ENCODE measurements at regions not wholly inside any gene's neighbourhood (a gene's known extent, or its start where the extent isn't known, plus 50 kb on each side); places are given as distances from the start of the nearest gene placed in this dataset.

DNA sequence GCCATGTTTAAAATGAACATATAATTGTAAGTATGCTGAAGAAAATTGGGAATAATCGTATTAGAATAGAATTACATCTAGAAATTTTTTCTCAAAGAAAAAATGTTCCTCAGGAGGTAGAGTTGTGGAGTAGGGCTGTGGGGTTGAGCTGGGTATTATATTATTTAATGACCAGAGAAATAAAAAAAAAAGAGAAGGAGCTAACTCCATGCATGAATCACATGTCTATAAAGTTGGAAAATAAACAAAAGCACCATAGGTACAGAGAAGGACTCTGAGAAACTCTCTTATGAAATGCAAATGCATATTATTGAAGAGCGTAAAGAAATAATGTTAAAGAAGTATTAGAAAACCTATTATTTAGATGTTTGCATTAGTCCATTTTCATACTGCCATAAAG lies 405.5 kb downstream of the EFNB2 start:
- no peak for DNase-seq (ENCODE audit: low read depth)

DNA sequence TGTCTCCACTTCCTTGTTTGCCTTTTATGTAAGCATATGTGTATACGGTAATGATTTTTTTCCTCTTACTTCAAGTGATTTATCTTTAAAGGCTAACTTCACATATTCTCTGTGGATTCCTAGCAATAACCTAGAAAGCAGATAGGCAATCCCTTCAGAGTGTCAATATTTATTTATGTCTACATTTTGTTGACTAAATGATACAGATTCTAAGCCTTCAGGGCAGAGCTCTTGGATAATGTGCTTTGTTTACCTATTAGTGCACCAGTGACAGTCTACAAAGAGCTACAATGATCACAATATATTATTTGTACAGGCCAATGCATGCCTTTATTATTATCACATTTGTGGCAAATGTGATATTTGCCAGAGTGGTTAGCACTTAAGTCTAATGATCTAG lies 406.2 kb downstream of the EFNB2 start:
- no peak for DNase-seq (ENCODE audit: low read depth)

- DNase-seq (ENCODE audit: low read depth) = no peak
Measured at GRCh38 chr13:106122234-106122633, 413.2 kb downstream of the EFNB2 start.

DNA sequence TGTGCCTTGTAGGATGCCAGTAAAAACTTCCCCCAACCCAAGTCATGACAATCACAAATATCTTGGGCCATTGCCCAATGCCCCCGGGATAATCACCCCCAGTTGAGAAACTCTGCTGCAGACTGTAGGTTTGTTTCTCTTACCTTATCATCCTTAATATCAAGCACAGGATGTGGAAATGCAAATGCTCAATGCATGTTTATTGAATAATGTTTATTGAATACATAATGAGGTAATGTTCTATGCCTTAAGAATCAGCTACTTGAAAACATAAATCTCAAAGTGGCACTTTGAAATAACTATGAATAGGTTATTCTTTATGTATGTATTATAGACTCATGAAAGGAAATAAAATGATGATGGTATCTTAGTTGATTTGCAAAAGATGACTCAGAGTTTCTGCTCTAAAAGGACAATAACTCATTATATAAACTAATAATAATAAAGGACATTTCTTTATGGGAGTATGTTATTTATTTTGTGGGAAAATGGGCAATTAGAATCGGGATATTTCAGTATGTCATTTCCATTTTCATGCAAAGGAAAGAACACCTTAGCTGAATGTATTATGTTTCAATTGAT lies 414.2 kb downstream of the EFNB2 start:
- no peak for DNase-seq (ENCODE audit: low read depth)

- no peak for DNase-seq (ENCODE audit: low read depth)
Measured at GRCh38 chr13:106118996-106119395, 416.5 kb downstream of the EFNB2 start.

DNA sequence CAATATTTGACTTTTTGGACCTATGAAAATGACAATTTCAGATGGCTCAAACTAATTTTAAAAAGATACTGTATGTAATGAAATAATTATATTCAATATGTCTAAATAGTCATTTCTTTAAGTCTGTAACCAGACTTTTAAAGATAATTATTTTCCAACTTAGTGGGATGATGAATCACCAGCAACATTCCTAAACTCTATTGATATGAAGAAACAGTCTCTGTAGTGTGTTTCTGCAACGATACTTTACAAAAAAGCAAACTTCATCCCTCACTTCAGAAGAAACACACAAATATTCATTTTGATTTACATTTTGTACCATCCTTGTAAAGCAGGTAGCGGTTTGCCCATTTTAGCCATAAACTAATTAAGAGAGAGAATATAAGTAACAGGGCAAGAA lies 417.4 kb downstream of the EFNB2 start:
- DNase-seq (ENCODE audit: low read depth) = no peak

DNA sequence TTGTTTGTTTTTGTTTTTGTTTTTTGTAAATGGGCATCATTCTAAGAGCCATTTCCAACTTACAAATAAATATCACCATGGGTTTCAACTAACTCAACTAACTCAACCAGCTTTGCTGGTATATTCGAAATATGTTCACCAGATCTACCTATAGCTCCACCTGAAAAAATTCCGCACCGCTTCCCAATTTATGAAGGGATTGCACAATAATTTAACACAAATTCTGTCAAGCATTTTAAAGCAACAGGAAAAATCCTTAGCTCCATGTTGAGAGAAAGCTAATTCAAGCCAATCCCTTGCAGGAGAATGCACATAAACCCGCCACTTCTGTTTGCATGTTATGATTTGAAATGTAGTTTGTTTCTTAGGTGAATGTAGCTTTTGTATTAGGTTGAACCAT lies 417.8 kb downstream of the EFNB2 start:
- DNase-seq (ENCODE audit: low read depth) = no peak

- no peak for DNase-seq (ENCODE audit: low read depth)
Measured at GRCh38 chr13:106117035-106117434, 418.4 kb downstream of the EFNB2 start.

- no peak for DNase-seq (ENCODE audit: low read depth)
Measured at GRCh38 chr13:106115081-106115480, 420.4 kb downstream of the EFNB2 start.

DNA sequence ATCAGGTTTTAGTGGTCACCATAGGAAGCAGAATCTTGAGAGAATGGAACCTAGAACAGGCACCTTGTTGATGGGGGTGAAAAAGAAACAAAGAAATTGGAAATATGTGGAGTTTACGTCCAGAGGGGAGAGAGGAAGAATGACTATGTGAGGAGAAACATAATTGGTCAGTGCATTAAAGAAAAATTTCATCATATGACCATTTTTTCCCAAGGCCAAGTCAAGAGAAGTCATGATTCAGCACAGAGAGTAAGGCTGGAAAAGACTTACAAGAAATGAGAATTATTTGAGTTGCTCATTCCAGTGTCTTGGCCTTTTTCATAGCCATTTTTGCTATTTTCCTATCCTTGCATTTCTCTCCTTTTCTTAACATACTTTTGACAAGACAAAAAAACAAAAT lies 421.7 kb downstream of the EFNB2 start:
- no peak for DNase-seq (ENCODE audit: low read depth)

- no peak for DNase-seq (ENCODE audit: low read depth)
Measured at GRCh38 chr13:106112191-106112590, 423.3 kb downstream of the EFNB2 start.

GRCh38 chr13:106110241-106110855 lies 425.1 kb downstream of the EFNB2 start:
- no peak for DNase-seq (ENCODE audit: low read depth)

GRCh38 chr13:106109391-106109791 lies 426.1 kb downstream of the EFNB2 start:
- no peak for DNase-seq (ENCODE audit: low read depth)

GRCh38 chr13:106108346-106108745 lies 427.1 kb downstream of the EFNB2 start:
- DNase-seq (ENCODE audit: low read depth) = no peak

GRCh38 chr13:106107061-106107460 lies 428.4 kb downstream of the EFNB2 start:
- DNase-seq (ENCODE audit: low read depth) = no peak

DNA sequence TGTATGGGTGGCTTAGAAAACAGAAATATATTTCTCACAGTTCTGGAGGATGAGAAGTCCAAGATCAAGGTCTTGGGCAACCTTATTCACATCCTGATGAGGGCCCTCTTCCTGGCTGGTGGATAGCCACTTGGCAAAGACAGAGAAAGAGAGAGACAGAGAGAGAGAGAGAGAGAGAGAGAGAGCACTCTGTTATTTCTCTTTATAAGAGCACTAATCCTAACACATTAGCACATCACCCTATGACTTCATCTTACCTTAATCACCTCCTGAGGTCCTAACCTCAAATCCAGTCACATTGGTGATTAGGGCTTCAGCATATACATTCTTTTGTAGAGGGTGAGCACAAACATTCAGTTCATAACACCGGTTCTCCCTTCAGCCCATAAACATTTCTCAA lies 430.3 kb downstream of the EFNB2 start:
- no peak for DNase-seq (ENCODE audit: low read depth)

DNA sequence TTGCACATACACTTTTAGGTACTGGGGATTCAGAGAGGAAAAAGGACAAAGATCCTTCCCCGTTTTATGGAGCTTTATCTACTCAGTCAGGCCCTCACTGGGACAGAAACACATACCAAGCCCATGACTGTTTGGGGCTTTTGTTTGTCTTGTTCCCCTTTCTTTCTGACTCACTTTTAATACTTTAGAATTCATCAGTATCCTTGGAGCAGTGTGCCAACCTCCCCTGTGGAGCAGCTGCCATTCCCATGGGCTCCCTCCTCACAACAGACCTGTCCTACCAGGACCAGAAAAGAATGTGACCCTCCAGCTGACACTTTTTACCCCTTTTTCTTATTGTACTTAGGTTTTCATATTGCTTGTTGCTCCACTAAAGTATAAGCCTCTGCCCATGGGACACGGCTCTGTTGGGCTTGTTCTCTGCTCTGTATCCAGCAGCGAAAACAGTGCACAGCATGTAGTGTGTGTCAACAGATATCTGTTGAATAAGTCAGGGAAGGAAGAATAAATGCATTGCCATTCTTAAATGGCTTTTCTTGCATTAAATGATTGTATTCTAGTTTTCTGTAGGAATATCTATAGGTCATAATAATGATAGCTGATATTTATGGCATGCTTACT lies 431.1 kb downstream of the EFNB2 start:
- no peak for DNase-seq (ENCODE audit: low read depth)

- DNase-seq (ENCODE audit: low read depth) = no peak
Measured at GRCh38 chr13:106103779-106104178, 431.7 kb downstream of the EFNB2 start.

GRCh38 chr13:106102786-106103185 lies 432.7 kb downstream of the EFNB2 start:
- no peak for DNase-seq (ENCODE audit: low read depth)

DNA sequence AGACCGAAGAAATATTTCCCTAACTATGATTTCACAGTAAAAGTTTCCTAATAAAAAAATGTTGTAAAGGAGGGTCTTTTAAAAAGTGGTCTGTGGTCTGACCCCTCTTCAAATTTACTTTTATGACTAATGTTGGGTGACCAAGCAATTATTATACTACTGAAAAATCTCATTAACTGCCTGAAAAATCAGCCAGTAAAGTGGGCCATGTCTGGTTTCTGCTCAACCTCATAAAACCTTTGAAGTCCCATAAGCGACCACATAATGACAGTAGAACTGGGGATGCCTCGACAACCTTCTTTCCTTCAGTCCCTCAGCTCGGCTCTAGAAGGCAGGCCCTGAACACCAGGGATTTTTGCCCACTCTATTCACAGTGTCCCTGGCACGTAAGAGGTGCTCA lies 434.3 kb downstream of the EFNB2 start:
- no peak for DNase-seq (ENCODE audit: low read depth)

DNA sequence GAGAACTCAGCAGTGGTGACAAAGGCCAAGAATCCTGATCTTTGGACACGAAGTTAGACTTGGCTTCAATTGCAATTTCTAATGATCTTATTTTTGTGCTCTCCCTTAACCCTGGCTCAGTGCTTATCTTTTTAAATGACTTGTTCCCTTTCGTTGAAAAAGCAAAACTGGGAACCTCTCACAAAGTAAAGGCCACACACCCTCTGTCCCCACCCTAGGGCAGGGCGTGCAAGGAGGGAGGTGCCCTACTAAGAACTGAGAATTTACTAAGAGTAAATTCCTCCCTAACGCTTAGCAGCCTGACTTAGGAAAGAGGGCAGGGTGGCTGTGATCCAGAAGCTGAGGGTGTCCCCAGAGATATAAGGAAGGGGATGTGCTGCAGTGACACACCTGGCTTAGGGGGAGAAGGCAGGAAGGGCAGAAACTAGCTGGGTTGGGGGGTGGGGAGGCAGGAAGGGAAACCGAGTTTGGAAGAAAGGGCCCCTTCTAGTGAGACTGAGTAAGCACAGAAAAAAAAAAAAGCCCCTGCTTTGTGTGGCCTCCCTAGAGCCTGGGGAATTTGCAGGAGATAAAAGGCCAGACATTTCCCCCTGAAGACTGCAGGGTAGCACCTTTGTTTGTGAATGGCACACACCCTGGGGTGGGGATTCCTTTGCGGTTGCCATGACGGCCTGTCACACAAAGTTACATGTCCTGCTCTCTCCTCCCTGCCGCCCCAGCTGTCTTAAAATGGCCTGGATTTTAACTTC lies 435.1 kb downstream of the EFNB2 start:
- DNase-seq (ENCODE audit: low read depth) = no peak

GRCh38 chr13:106099765-106100164 lies 435.7 kb downstream of the EFNB2 start:
- no peak for DNase-seq (ENCODE audit: low read depth)

DNA sequence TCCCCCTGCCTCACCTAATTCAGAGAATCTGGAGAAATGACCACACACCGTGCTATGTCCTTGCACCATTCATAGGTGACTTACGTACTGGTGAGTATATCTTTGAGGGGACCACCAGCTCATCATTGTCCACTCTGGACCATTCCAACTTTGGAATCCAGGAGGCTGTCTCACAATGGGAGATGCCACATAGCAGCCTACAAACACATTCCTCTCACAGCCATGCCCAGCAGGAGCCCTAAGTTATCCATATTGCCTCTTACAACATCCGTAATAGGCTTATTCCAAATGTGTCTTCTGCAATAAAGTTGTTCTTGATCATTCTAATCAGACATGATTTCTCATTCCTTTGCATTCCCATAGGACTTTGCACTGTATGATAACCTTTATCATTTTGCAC lies 436.7 kb downstream of the EFNB2 start:
- DNase-seq (ENCODE audit: low read depth) = no peak

All from activated T-helper 1 cell treated with Interleukin-2 at 50 U/mL for 16 hours (primary cell).